ENCODE measurements at regions not wholly inside any gene's neighbourhood (a gene's known extent, or its start where the extent isn't known, plus 50 kb on each side); places are given as distances from the start of the nearest gene placed in this dataset.

- TF ChIP-seq, protein P1, sequence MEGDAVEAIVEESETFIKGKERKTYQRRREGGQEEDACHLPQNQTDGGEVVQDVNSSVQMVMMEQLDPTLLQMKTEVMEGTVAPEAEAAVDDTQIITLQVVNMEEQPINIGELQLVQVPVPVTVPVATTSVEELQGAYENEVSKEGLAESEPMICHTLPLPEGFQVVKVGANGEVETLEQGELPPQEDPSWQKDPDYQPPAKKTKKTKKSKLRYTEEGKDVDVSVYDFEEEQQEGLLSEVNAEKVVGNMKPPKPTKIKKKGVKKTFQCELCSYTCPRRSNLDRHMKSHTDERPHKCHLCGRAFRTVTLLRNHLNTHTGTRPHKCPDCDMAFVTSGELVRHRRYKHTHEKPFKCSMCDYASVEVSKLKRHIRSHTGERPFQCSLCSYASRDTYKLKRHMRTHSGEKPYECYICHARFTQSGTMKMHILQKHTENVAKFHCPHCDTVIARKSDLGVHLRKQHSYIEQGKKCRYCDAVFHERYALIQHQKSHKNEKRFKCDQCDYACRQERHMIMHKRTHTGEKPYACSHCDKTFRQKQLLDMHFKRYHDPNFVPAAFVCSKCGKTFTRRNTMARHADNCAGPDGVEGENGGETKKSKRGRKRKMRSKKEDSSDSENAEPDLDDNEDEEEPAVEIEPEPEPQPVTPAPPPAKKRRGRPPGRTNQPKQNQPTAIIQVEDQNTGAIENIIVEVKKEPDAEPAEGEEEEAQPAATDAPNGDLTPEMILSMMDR (conservative IDR thresholded peaks at IDR 0.05), result no peak
- no peak for TF ChIP-seq EZH2 (IDR thresholded peaks at IDR 0.05; ENCODE audit: low read depth)
These were observed 56.2 kb upstream of the CAPRIN2 start for GRCh38 chr12:30810918-30811317.

Data from PC-9 (cell line).